Endometrial microvascular endothelial cells (primary cell): ENCODE measurements at regions not wholly inside any gene's neighbourhood (a gene's known extent, or its start where the extent isn't known, plus 50 kb on each side); places are given as distances from the start of the nearest gene placed in this dataset.

Experiments used
- in situ Hi-C: cut with HindIII; loops from 2 replicates; pipeline ENCODE4 v1.10.0; 2017; ENCODE audit warnings: low sequenced_read_pairs, low pct_unique_long_range_greater_than_20kb; ENCODE audit errors: inconsistent ontology term

- in situ Hi-C loops: no loop called here
Measured at GRCh38 chr9:79883073-79883645, 311.4 kb downstream of the TLE4 start.

- in situ Hi-C loops: no loop called here
Measured at GRCh38 chr9:79880626-79881025, 308.9 kb downstream of the TLE4 start.

- in situ Hi-C loops: no loop called here
Measured at GRCh38 chr9:79877943-79878602, 306.3 kb downstream of the TLE4 start.

- in situ Hi-C loops: no loop called here
Measured at GRCh38 chr9:79868567-79869189, 296.9 kb downstream of the TLE4 start.

GRCh38 chr9:79862921-79863890, 291.4 kb downstream of the TLE4 start:
- in situ Hi-C loops: no loop called here

- in situ Hi-C loops: no loop called here
Measured at GRCh38 chr9:79858508-79858907, 286.7 kb downstream of the TLE4 start.

GRCh38 chr9:79857188-79857587, 285.4 kb downstream of the TLE4 start:
- in situ Hi-C loops: no loop called here

- in situ Hi-C loops: no loop called here
Measured at GRCh38 chr9:79847074-79847473, 275.3 kb downstream of the TLE4 start.

- in situ Hi-C loops: no loop called here
Measured at GRCh38 chr9:79829566-79830302, 258.0 kb downstream of the TLE4 start.

- in situ Hi-C loops: no loop called here
Measured at GRCh38 chr9:79824265-79824664, 252.5 kb downstream of the TLE4 start.

GRCh38 chr9:79817438-79818004, 245.8 kb downstream of the TLE4 start:
- in situ Hi-C loops: no loop called here

- in situ Hi-C loops: no loop called here
Measured at GRCh38 chr9:79813258-79813638, 241.5 kb downstream of the TLE4 start.

- in situ Hi-C loops: no loop called here
Measured at GRCh38 chr9:79812507-79813257, 240.9 kb downstream of the TLE4 start.

GRCh38 chr9:79812099-79812498, 240.3 kb downstream of the TLE4 start:
- in situ Hi-C loops: no loop called here

- in situ Hi-C loops: no loop called here
Measured at GRCh38 chr9:79809931-79810330, 238.2 kb downstream of the TLE4 start.

- in situ Hi-C loops: no loop called here
Measured at GRCh38 chr9:79809316-79809876, 237.6 kb downstream of the TLE4 start.

- in situ Hi-C loops: no loop called here
Measured at GRCh38 chr9:79807971-79808370, 236.2 kb downstream of the TLE4 start.

- in situ Hi-C loops: no loop called here
Measured at GRCh38 chr9:79806086-79806485, 234.3 kb downstream of the TLE4 start.
